CD14-positive monocyte (primary cell): ENCODE measurements at regions not wholly inside any gene's neighbourhood (a gene's known extent, or its start where the extent isn't known, plus 50 kb on each side); places are given as distances from the start of the nearest gene placed in this dataset.

Experiments used
- DNase-seq, 3 donors: peaks; one replicate each; pipeline ENCODE4 v3.0.0-alpha.2; 2011 to 2022
- H2AFZ ChIP-seq: 2 replicates; pipeline ENCODE4 v1.6.0; 2012; ENCODE audit warnings: mild to moderate bottlenecking, low read depth, low read length, inconsistent platforms; ENCODE audit not compliant: insufficient read depth, poor library complexity, severe bottlenecking
- H3K27ac ChIP-seq, 2 donors: 1 replicate in 1 of 2; 2 replicates in 1 of 2; pipeline ENCODE4 v1.5.1; 2012 to 2013; ENCODE audit warnings: low read length in 2 of 2, control low read depth in 1 of 2, inconsistent platforms in 1 of 2, low read depth in 1 of 2, mild to moderate bottlenecking in 1 of 2
- H3K27me3 ChIP-seq, 2 donors: one replicate each; pipeline versions ENCODE4 v1.6.0 to v1.6.1; 2011 to 2013; ENCODE audit warnings: low read length in 2 of 2; ENCODE audit not compliant: control insufficient read depth in 2 of 2, insufficient read depth in 2 of 2
- H3K36me3 ChIP-seq, 2 donors: replicated peaks in 1 of 2; 1 replicate in 1 of 2; 2 replicates in 1 of 2; pipeline versions ENCODE4 v1.5.1 to v1.6.1; 2012 to 2013; ENCODE audit warnings: low read length in 2 of 2, control low read depth in 1 of 2, inconsistent platforms in 1 of 2, mild to moderate bottlenecking in 1 of 2; ENCODE audit not compliant: insufficient read depth in 2 of 2, control insufficient read depth in 1 of 2
- H3K4me1 ChIP-seq, 2 donors: 1 replicate in 1 of 2; 2 replicates in 1 of 2; pipeline versions ENCODE4 v1.5.1 to v1.6.1; 2012 to 2013; ENCODE audit warnings: low read length in 2 of 2, control low read depth in 1 of 2, inconsistent platforms in 1 of 2, mild to moderate bottlenecking in 1 of 2, moderate library complexity in 1 of 2; ENCODE audit not compliant: insufficient read depth in 2 of 2, control insufficient read depth in 1 of 2
- H3K4me2 ChIP-seq: replicated peaks from 2 replicates; pipeline ENCODE3; 2012; ENCODE audit warnings: low read length, moderate library complexity, mild to moderate bottlenecking; ENCODE audit not compliant: poor library complexity, severe bottlenecking; ENCODE audit errors: extremely low read depth
- H3K4me3 ChIP-seq, 3 experiments: fragments of 200-600 bp in 1 of 3; sonication (generic) in 1 of 3; replicated peaks in 1 of 3; 1 replicate in 2 of 3; 2 replicates in 1 of 3; pipeline ENCODE4 v1.5.1; 2011 to 2013; ENCODE audit warnings: low read length in 3 of 3, mild to moderate bottlenecking in 3 of 3, control low read depth in 2 of 3, low read depth in 2 of 3, inconsistent platforms in 1 of 3, moderate library complexity in 1 of 3
- H3K79me2 ChIP-seq: 2 replicates; pipeline ENCODE4 v1.6.0; 2012; ENCODE audit warnings: mild to moderate bottlenecking, control low read depth, inconsistent platforms, low read length, moderate library complexity; ENCODE audit not compliant: insufficient read depth
- H3K9ac ChIP-seq: 2 replicates; pipeline ENCODE4 v1.6.0; 2017; ENCODE audit warnings: low read length, mild to moderate bottlenecking; ENCODE audit not compliant: insufficient read depth, poor library complexity, severe bottlenecking
- H3K9me3 ChIP-seq, 2 donors: replicated peaks in 1 of 2; 1 replicate in 1 of 2; 2 replicates in 1 of 2; pipeline versions ENCODE4 v1.5.1 to v1.6.1; 2012 to 2013; ENCODE audit warnings: low read length in 2 of 2, control low read depth in 1 of 2; ENCODE audit not compliant: control insufficient read depth in 1 of 2, insufficient read depth in 1 of 2
- H4K20me1 ChIP-seq: 2 replicates; pipeline ENCODE4 v1.6.0; 2012; ENCODE audit warnings: mild to moderate bottlenecking, low read length, control low read depth, moderate library complexity; ENCODE audit not compliant: insufficient read depth
- H3K27ac Mint-ChIP-seq, 7 donors: one replicate each; pipeline ENCODE4 v1.8.0; 2020; ENCODE audit warnings: mild to moderate bottlenecking in 7 of 7, mixed read lengths in 7 of 7, moderate library complexity in 6 of 7, inconsistent platforms in 2 of 7
- H3K27me3 Mint-ChIP-seq, 3 donors: one replicate each; pipeline ENCODE4 v1.8.0; 2021 to 2022; ENCODE audit warnings: low read depth in 3 of 3, mild to moderate bottlenecking in 3 of 3, mixed read lengths in 3 of 3, moderate library complexity in 3 of 3, inconsistent platforms in 1 of 3
- H3K36me3 Mint-ChIP-seq, 2 donors: one replicate each; pipeline ENCODE4 v1.8.0; 2020; ENCODE audit warnings: mixed read lengths in 2 of 2, inconsistent platforms in 1 of 2, mild to moderate bottlenecking in 1 of 2
- H3K4me1 Mint-ChIP-seq: one replicate; pipeline ENCODE4 v1.8.0; 2020; ENCODE audit warnings: mild to moderate bottlenecking, mixed read lengths
- H3K4me3 Mint-ChIP-seq, 2 donors: one replicate each; pipeline ENCODE4 v1.8.0; 2020; ENCODE audit warnings: mild to moderate bottlenecking in 2 of 2, mixed read lengths in 2 of 2, moderate library complexity in 1 of 2
- H3K9me3 Mint-ChIP-seq, 7 donors: one replicate each; pipeline ENCODE4 v1.8.0; 2020 to 2022; ENCODE audit warnings: mixed read lengths in 7 of 7, mild to moderate bottlenecking in 6 of 7, moderate library complexity in 6 of 7, inconsistent platforms in 2 of 7
- WGBS: methylation state at CpG from one replicate; pipeline ENCODE4 v1.1.5; 2013; ENCODE audit warnings: missing lambda C conversion rate; ENCODE audit not compliant: insufficient coverage; 5-methylcytosine and 5-hydroxymethylcytosine counted together
- intact Hi-C, 2 donors: fragments of 100-400 bp; cut with micrococcal nuclease; formaldehyde crosslinking; loops; one replicate each; pipeline versions ENCODE4 v1.15.0 to v1.15.1; 2023
- TF ChIP-seq, protein P1 (sequence below): fragments of 200-600 bp; IDR thresholded peaks from one replicate; pipeline ENCODE4 v1.8.0; 2022; ENCODE audit warnings: antibody characterized with exemption, mild to moderate bottlenecking

DNA sequence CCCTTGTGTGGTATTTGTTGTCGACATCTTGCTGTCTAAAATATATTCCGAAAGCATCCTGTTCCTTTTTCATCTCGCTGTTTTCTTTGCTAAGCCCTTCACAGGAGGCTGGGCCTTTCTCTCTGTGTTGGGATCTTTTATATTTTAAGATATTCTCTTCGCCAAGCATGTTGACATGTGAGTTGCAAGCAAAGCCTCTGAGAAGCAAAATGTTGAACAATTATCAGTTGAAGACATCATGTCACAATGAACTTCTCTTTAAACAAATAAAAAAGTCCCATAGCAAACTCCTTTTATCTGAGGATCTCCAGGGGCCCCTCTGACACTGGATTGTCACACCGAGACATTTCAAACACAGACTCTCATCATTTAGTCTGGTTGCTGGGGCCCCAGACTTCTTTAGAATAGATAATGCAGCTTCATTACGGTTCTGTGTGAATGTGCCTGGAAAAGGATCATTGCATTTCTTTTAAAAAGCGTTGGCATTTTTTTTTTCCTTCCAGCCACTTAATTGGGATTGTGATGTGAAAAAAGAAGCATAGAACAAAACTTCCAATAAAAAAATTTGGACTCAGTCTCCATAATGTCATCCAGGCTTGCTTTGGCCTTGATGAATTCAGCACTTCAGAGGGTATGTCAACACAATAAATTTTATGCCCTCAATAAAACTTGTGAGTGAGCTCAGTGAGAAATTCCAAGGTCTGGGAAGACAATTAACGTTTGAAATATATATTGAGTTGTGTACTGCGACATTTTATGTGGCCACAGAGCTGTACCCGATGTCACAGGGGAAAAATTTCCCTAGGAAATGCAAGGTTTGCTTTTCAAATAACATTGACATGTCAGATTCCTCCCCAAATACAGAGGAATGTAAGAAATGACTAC is 496.8 kb downstream of the XYLT1 start:
- Histone ChIP-seq H3K79me2 (no peaks in the 10 kb centered on the region), H3K27me3 (no peaks in the 10 kb centered on the region), H3K9ac (no peak overlapping the region), H3K9me3 (peaks cover 0 to 3% of the 10 kb centered on the region in 2 donors), H2AFZ (no peak overlapping the region), H4K20me1 (no peaks in the 10 kb centered on the region), H3K36me3 (no peaks in the 10 kb centered on the region), H3K4me3 (no peak overlapping the region), H3K27ac (no peak overlapping the region), H3K4me1 (no peaks in the 10 kb centered on the region), H3K4me2 (no peak overlapping the region)
- H3K27ac Mint-ChIP-seq, result no peak overlapping the region
- no peak for DNase-seq
- peaks cover 2 to 12% (median 4%) of the 10 kb centered on the region in 3 donors for H3K27me3 Mint-ChIP-seq
- H3K9me3 Mint-ChIP-seq, result peaks cover 0 to 12% (median 4%) of the 10 kb centered on the region in 7 donors
- no peaks in the 10 kb centered on the region for H3K36me3 Mint-ChIP-seq
- 100% methylated on average over 1 of the region's 10 CpGs for WGBS
- intact Hi-C loops, result no loop called here
- TF ChIP-seq, protein P1, sequence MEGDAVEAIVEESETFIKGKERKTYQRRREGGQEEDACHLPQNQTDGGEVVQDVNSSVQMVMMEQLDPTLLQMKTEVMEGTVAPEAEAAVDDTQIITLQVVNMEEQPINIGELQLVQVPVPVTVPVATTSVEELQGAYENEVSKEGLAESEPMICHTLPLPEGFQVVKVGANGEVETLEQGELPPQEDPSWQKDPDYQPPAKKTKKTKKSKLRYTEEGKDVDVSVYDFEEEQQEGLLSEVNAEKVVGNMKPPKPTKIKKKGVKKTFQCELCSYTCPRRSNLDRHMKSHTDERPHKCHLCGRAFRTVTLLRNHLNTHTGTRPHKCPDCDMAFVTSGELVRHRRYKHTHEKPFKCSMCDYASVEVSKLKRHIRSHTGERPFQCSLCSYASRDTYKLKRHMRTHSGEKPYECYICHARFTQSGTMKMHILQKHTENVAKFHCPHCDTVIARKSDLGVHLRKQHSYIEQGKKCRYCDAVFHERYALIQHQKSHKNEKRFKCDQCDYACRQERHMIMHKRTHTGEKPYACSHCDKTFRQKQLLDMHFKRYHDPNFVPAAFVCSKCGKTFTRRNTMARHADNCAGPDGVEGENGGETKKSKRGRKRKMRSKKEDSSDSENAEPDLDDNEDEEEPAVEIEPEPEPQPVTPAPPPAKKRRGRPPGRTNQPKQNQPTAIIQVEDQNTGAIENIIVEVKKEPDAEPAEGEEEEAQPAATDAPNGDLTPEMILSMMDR, result no peak
- no peaks in the 10 kb centered on the region for H3K4me1 Mint-ChIP-seq
- H3K4me3 Mint-ChIP-seq, result no peak overlapping the region

DNA sequence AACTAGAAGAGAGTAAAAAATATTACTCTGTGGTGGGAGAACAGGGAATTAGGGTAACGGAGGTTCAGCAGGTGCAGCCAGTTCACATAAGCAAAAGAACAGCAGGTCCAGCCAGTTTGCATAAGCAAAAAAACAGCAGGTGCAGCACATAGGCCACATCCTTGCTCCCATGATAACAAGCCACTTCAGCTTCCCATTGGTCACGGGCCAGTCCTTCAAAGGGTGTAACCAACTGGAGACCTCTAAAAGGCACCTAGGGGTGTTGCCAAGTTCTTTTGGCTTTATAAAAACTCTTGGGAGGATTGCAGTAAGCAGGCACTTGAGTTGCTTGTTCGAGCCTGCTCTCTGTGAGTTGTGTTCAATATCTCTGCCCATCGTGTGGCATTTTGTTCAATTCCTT is 488.1 kb downstream of the XYLT1 start:
- Histone ChIP-seq H2AFZ (no peak overlapping the region), H3K36me3 (no peaks in the 10 kb centered on the region), H3K27ac (no peak overlapping the region), H4K20me1 (no peaks in the 10 kb centered on the region), H3K4me1 (no peaks in the 10 kb centered on the region), H3K9me3 (no peaks in the 10 kb centered on the region), H3K27me3 (no peaks in the 10 kb centered on the region), H3K9ac (no peak overlapping the region), H3K79me2 (no peaks in the 10 kb centered on the region), H3K4me2 (no peak overlapping the region), H3K4me3 (no peak overlapping the region)
- Mint-ChIP-seq H3K27ac (no peak overlapping the region), H3K4me1 (no peaks in the 10 kb centered on the region), H3K36me3 (no peaks in the 10 kb centered on the region), H3K27me3 (peaks cover 4 to 9% (median 6%) of the 10 kb centered on the region in 3 donors), H3K4me3 (no peak overlapping the region), H3K9me3 (peaks cover 0 to 6% (median 0%) of the 10 kb centered on the region in 7 donors)
- no peak for DNase-seq
- intact Hi-C loops, result no loop called here
- WGBS, result 100% methylated on average over 1 of the region's 4 CpGs
- TF ChIP-seq, protein P1, result no peak
